HG02798 (cell line): ENCODE measurements at regions not wholly inside any gene's neighbourhood (a gene's known extent, or its start where the extent isn't known, plus 50 kb on each side); places are given as distances from the start of the nearest gene placed in this dataset.
"Not testable (repeated sequence)": the region's sequence is repeated elsewhere in the genome, so short reads cannot be mapped to it uniquely, and the experiment has no call there.

Source experiments
- ATAC-seq: cut with Tn5 transposase; IDR thresholded peaks from one replicate; pipeline ENCODE4 v1.9.1; 2021; ENCODE audit warnings: mild to moderate bottlenecking; ENCODE audit not compliant: unreplicated experiment, poor library complexity

- not testable (repeated sequence) for ATAC-seq
These were observed 74.0 kb downstream of the TMEM121 start for GRCh38 chr14:105600195-105600938.

- no peak for ATAC-seq
These were observed 74.6 kb downstream of the TMEM121 start for GRCh38 chr14:105600939-105601359.

- no peak for ATAC-seq
These were observed 75.2 kb downstream of the TMEM121 start for GRCh38 chr14:105601360-105602242.

GRCh38 chr14:105602243-105602750 lies 75.9 kb downstream of the TMEM121 start:
- no peak for ATAC-seq

GRCh38 chr14:105602799-105603793 lies 76.7 kb downstream of the TMEM121 start:
- ATAC-seq: no peak

- ATAC-seq: not testable (repeated sequence)
These were observed 78.4 kb downstream of the TMEM121 start for GRCh38 chr14:105604531-105605463.

GRCh38 chr14:105605464-105606304 lies 79.3 kb downstream of the TMEM121 start:
- no peak for ATAC-seq

- ATAC-seq: not testable (repeated sequence)
These were observed 80.1 kb downstream of the TMEM121 start for GRCh38 chr14:105606305-105606975.

GRCh38 chr14:105607025-105607424 lies 80.6 kb downstream of the TMEM121 start:
- not testable (repeated sequence) for ATAC-seq

GRCh38 chr14:105614987-105615386 lies 88.6 kb downstream of the TMEM121 start:
- not testable (repeated sequence) for ATAC-seq

- not testable (repeated sequence) for ATAC-seq
These were observed 89.8 kb downstream of the TMEM121 start for GRCh38 chr14:105615986-105616801.

- ATAC-seq: no peak
These were observed 90.4 kb downstream of the TMEM121 start for GRCh38 chr14:105616802-105617192.

- no peak for ATAC-seq
These were observed 90.9 kb downstream of the TMEM121 start for GRCh38 chr14:105617201-105617777.

GRCh38 chr14:105617805-105618204 lies 91.4 kb downstream of the TMEM121 start:
- ATAC-seq: not testable (repeated sequence)

GRCh38 chr14:105619324-105619723 lies 92.9 kb downstream of the TMEM121 start:
- not testable (repeated sequence) for ATAC-seq

GRCh38 chr14:105620178-105620864 lies 93.9 kb downstream of the TMEM121 start:
- ATAC-seq: not testable (repeated sequence)
